ENCODE measurements at regions not wholly inside any gene's neighbourhood (a gene's known extent, or its start where the extent isn't known, plus 50 kb on each side); places are given as distances from the start of the nearest gene placed in this dataset.

- FAIRE-seq: no peak
- Histone ChIP-seq H3K36me3 (ENCODE audit: control insufficient read depth in 2 of 3, insufficient read depth in 3 of 3, low read length in 3 of 3) (no peaks in the 10 kb centered on the region), H3K27me3 (ENCODE audit: control insufficient read depth, insufficient read depth, low read length) (no peaks in the 10 kb centered on the region), H3K9me3 (ENCODE audit: control insufficient read depth in 2 of 3, insufficient read depth in 1 of 3, low read length in 3 of 3) (peaks cover 0 to 9% (median 8%) of the 10 kb centered on the region in 3 donors), H3K9ac (ENCODE audit: low read length in 3 of 3) (no peak overlapping the region), H3K4me1 (ENCODE audit: control insufficient read depth in 2 of 3, insufficient read depth in 2 of 3, low read depth in 1 of 3, low read length in 3 of 3) (no peaks in the 10 kb centered on the region), H3K4me3 (ENCODE audit: low read length in 3 of 3) (no peak overlapping the region), H3K27ac (ENCODE audit: low read depth in 2 of 2, low read length in 2 of 2) (no peak overlapping the region)
- no peak for DNase-seq
- no peak for TF ChIP-seq CTCF (IDR thresholded peaks at IDR 0.05; ENCODE audit: borderline replicate concordance, extremely low read depth, insufficient read depth)
- intact Hi-C loops (cut with DNase I): no loop called here
Measured at GRCh38 chr4:54509057-54509456, 148.7 kb upstream of the KIT start.

GRCh38 chr4:54513204-54513603, 144.6 kb upstream of the KIT start:
- no peaks in the 10 kb centered on the region for H3K36me3 ChIP-seq (ENCODE audit: control insufficient read depth in 2 of 3, insufficient read depth in 3 of 3, low read length in 3 of 3)
- FAIRE-seq: no peak
- H3K9ac ChIP-seq (ENCODE audit: low read length in 3 of 3): no peak overlapping the region
- H3K27me3 ChIP-seq (ENCODE audit: control insufficient read depth, insufficient read depth, low read length): no peaks in the 10 kb centered on the region
- H3K9me3 ChIP-seq (ENCODE audit: control insufficient read depth in 2 of 3, insufficient read depth in 1 of 3, low read length in 3 of 3): no peaks in the 10 kb centered on the region
- intact Hi-C loops (cut with DNase I): no loop called here
- no peak for TF ChIP-seq CTCF (IDR thresholded peaks at IDR 0.05; ENCODE audit: borderline replicate concordance, extremely low read depth, insufficient read depth)
- no peak overlapping the region for H3K27ac ChIP-seq (ENCODE audit: low read depth in 2 of 2, low read length in 2 of 2)
- no peak overlapping the region for H3K4me3 ChIP-seq (ENCODE audit: low read length in 3 of 3)
- H3K4me1 ChIP-seq (ENCODE audit: control insufficient read depth in 2 of 3, insufficient read depth in 2 of 3, low read depth in 1 of 3, low read length in 3 of 3): no peaks in the 10 kb centered on the region
- DNase-seq: no peak

- no peak for TF ChIP-seq CTCF (IDR thresholded peaks at IDR 0.05; ENCODE audit: borderline replicate concordance, extremely low read depth, insufficient read depth)
- Histone ChIP-seq H3K9ac (ENCODE audit: low read length in 3 of 3) (no peak overlapping the region), H3K27ac (ENCODE audit: low read depth in 2 of 2, low read length in 2 of 2) (no peak overlapping the region), H3K4me3 (ENCODE audit: low read length in 3 of 3) (no peak overlapping the region), H3K4me1 (ENCODE audit: control insufficient read depth in 2 of 3, insufficient read depth in 2 of 3, low read depth in 1 of 3, low read length in 3 of 3) (no peaks in the 10 kb centered on the region), H3K9me3 (ENCODE audit: control insufficient read depth in 2 of 3, insufficient read depth in 1 of 3, low read length in 3 of 3) (no peaks in the 10 kb centered on the region), H3K27me3 (ENCODE audit: control insufficient read depth, insufficient read depth, low read length) (no peaks in the 10 kb centered on the region), H3K36me3 (ENCODE audit: control insufficient read depth in 2 of 3, insufficient read depth in 3 of 3, low read length in 3 of 3) (no peaks in the 10 kb centered on the region)
- intact Hi-C loops (cut with DNase I): no loop called here
- DNase-seq (no peak), FAIRE-seq (no peak)
Measured at GRCh38 chr4:54513741-54514140, 144.0 kb upstream of the KIT start.

- H3K4me1 ChIP-seq (ENCODE audit: control insufficient read depth in 2 of 3, insufficient read depth in 2 of 3, low read depth in 1 of 3, low read length in 3 of 3): no peaks in the 10 kb centered on the region
- H3K9ac ChIP-seq (ENCODE audit: low read length in 3 of 3): no peak overlapping the region
- no peaks in the 10 kb centered on the region for H3K27me3 ChIP-seq (ENCODE audit: control insufficient read depth, insufficient read depth, low read length)
- FAIRE-seq (no peak), DNase-seq (peak in 1 of 5 donors; percentile 72)
- no peaks in the 10 kb centered on the region for H3K9me3 ChIP-seq (ENCODE audit: control insufficient read depth in 2 of 3, insufficient read depth in 1 of 3, low read length in 3 of 3)
- intact Hi-C loops (cut with DNase I): no loop called here
- no peaks in the 10 kb centered on the region for H3K36me3 ChIP-seq (ENCODE audit: control insufficient read depth in 2 of 3, insufficient read depth in 3 of 3, low read length in 3 of 3)
- no peak overlapping the region for H3K4me3 ChIP-seq (ENCODE audit: low read length in 3 of 3)
- TF ChIP-seq CTCF (IDR thresholded peaks at IDR 0.05; ENCODE audit: borderline replicate concordance, extremely low read depth, insufficient read depth): no peak
- no peak overlapping the region for H3K27ac ChIP-seq (ENCODE audit: low read depth in 2 of 2, low read length in 2 of 2)
Measured at GRCh38 chr4:54516556-54517215, 141.1 kb upstream of the KIT start.

Measured in kidney (tissue), 13 donors.